Fibroblast of skin of right quadriceps (primary cell): ENCODE measurements at regions not wholly inside any gene's neighbourhood (a gene's known extent, or its start where the extent isn't known, plus 50 kb on each side); places are given as distances from the start of the nearest gene placed in this dataset.

ENCODE experiments used
- DNase-seq: peaks from one replicate; pipeline ENCODE4 v3.0.0-alpha.2; 2013

- DNase-seq, result no peak
Observed at GRCh38 chr7:95662987-95663386, 66.7 kb upstream of the PDK4 start.

- DNase-seq, result no peak
Observed at GRCh38 chr7:95660023-95660434, 63.7 kb upstream of the PDK4 start.

GRCh38 chr7:95658676-95659075 is 62.4 kb upstream of the PDK4 start:
- no peak for DNase-seq

GRCh38 chr7:95649546-95649945 is 53.2 kb upstream of the PDK4 start:
- no peak for DNase-seq

GRCh38 chr7:95646350-95646749 is 50.0 kb upstream of the PDK4 start:
- DNase-seq, result no peak
